Activated CD8-positive, alpha-beta T cell treated with anti-CD3 and anti-CD28 coated beads for 36 hours (primary cell): ENCODE measurements at regions not wholly inside any gene's neighbourhood (a gene's known extent, or its start where the extent isn't known, plus 50 kb on each side); places are given as distances from the start of the nearest gene placed in this dataset.
"Not testable (repeated sequence)": the region's sequence is repeated elsewhere in the genome, so short reads cannot be mapped to it uniquely, and the experiment has no call there.

Experiments used
- ATAC-seq: fragments of 200-7000 bp; cut with Tn5 transposase; one replicate; pipeline ENCODE4 v1.10.0; 2021; ENCODE audit warnings: mild to moderate bottlenecking, moderate library complexity
- CTCF ChIA-PET: fragments of 350-600 bp; sonication (Branson Sonifier 250); formaldehyde crosslinking; loops from one replicate; lab custom pipeline; 2021; ENCODE audit warnings: antibody characterized with exemption; lab: Charles Lee
- POLR2A ChIA-PET: fragments of 350-600 bp; sonication (Branson Sonifier 250); formaldehyde crosslinking; loops from one replicate; lab custom pipeline; 2021; ENCODE audit warnings: antibody characterized with exemption; lab: Charles Lee
- DNase-seq: peaks from one replicate; pipeline ENCODE4 v3.0.0-alpha.2; 2020
- H3K27ac Mint-ChIP-seq: one replicate; pipeline ENCODE4 v1.8.0; 2021; ENCODE audit warnings: mild to moderate bottlenecking, mixed read lengths
- H3K27me3 Mint-ChIP-seq: one replicate; pipeline ENCODE4 v1.8.0; 2021; ENCODE audit warnings: mixed read lengths
- H3K36me3 Mint-ChIP-seq: one replicate; pipeline ENCODE4 v1.8.0; 2021; ENCODE audit warnings: low read depth, mixed read lengths
- H3K4me1 Mint-ChIP-seq: one replicate; pipeline ENCODE4 v1.8.0; 2021; ENCODE audit warnings: low read depth, mixed read lengths
- H3K4me3 Mint-ChIP-seq: one replicate; pipeline ENCODE4 v1.8.0; 2021; ENCODE audit warnings: mild to moderate bottlenecking, moderate library complexity, mixed read lengths
- H3K9me3 Mint-ChIP-seq: one replicate; pipeline ENCODE4 v1.8.0; 2021; ENCODE audit warnings: mixed read lengths
- intact Hi-C: fragments of 100-400 bp; cut with micrococcal nuclease; formaldehyde crosslinking; loops from one replicate; pipeline ENCODE4 v1.10.0; 2022
- TF ChIP-seq, protein P1 (sequence below): fragments of 200-600 bp; IDR thresholded peaks from one replicate; pipeline ENCODE4 v1.8.0; 2022; ENCODE audit warnings: antibody characterized with exemption, mild to moderate bottlenecking

DNA sequence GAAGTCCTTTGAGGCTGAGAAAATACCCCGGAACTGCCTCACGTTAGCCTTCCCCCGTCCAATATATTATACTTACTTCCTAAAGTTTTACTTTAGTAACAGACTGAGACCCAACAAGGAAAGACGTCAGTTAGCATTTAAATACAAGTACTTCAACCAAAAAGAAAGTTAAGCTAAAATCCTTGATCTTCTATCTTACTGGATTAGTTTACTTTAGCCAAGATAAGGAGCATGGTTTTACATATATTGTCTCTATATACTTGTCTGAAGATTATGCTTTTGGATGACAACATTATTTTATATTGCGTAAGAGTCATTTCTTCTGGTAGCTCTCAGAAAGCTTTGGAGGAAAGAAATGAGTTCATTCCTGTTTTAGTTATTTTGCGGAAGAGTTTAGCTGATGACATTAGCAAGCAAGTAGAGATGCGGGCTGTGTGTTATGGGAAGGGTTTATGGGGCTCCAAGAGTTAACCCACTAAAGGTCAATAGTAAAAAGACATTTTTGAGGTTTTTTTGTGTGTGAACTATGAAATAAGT is 532.9 kb downstream of the ZNF516 start:
- ATAC-seq, result no peak
- TF ChIP-seq, protein P1, sequence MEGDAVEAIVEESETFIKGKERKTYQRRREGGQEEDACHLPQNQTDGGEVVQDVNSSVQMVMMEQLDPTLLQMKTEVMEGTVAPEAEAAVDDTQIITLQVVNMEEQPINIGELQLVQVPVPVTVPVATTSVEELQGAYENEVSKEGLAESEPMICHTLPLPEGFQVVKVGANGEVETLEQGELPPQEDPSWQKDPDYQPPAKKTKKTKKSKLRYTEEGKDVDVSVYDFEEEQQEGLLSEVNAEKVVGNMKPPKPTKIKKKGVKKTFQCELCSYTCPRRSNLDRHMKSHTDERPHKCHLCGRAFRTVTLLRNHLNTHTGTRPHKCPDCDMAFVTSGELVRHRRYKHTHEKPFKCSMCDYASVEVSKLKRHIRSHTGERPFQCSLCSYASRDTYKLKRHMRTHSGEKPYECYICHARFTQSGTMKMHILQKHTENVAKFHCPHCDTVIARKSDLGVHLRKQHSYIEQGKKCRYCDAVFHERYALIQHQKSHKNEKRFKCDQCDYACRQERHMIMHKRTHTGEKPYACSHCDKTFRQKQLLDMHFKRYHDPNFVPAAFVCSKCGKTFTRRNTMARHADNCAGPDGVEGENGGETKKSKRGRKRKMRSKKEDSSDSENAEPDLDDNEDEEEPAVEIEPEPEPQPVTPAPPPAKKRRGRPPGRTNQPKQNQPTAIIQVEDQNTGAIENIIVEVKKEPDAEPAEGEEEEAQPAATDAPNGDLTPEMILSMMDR, result no peak
- no peaks in the 10 kb centered on the region for H3K9me3 Mint-ChIP-seq
- POLR2A ChIA-PET, result no interaction called here
- DNase-seq, result no peak
- no peaks in the 10 kb centered on the region for H3K36me3 Mint-ChIP-seq
- no peak overlapping the region for H3K27ac Mint-ChIP-seq
- intact Hi-C loops, result no loop called here
- CTCF ChIA-PET, result no interaction called here
- H3K27me3 Mint-ChIP-seq, result peaks cover 1% of the 10 kb centered on the region
- no peak overlapping the region for H3K4me3 Mint-ChIP-seq
- no peaks in the 10 kb centered on the region for H3K4me1 Mint-ChIP-seq

DNA sequence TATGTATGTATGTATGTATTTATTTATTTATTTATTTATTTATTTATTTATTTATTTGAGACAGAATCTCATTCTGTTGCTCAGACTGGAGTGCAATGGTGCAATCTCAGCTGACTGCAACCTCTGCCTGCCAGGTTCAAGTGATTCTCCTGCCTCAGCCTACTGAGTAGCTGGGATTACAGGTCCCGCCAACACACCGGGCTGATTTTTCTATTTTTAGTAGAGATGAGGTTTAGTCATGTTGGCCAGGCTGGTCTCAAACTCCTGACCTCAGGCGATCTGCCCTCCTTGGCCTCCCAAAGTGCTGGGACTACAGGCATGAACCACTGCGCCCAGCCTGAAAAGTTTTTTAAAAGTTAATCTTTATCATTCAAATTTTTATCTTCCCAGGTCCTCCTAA is 532.9 kb upstream of the SMIM21 start:
- ATAC-seq, H3K27ac Mint-ChIP-seq, H3K27me3 Mint-ChIP-seq, DNase-seq, H3K4me1 Mint-ChIP-seq, H3K9me3 Mint-ChIP-seq, H3K36me3 Mint-ChIP-seq, CTCF ChIA-PET, intact Hi-C loops, H3K4me3 Mint-ChIP-seq, POLR2A ChIA-PET: not testable (repeated sequence)

DNA sequence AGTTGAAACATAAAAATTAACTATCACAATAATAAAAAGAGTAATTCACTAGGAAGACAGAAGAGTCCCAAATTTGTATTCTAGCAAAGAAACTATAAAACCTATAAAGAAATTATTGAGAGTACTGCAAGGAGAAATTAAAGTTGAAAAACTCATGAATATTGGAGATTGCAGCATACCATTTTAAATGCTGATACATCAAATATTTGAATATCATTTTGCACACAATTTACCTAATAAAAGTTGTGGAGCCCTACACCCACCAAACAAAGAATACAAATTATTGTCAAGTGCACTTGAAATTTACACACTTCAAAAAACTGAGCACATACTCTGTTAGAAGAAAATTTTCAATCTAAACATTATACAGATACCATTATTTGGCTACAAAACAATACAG is 531.6 kb upstream of the SMIM21 start:
- no peak for DNase-seq
- ChIA-PET POLR2A (no interaction called here), CTCF (no interaction called here)
- ATAC-seq, result no peak
- no peaks in the 10 kb centered on the region for H3K27me3 Mint-ChIP-seq
- no peaks in the 10 kb centered on the region for H3K36me3 Mint-ChIP-seq
- TF ChIP-seq, protein P1, result no peak
- H3K4me3 Mint-ChIP-seq, result no peak overlapping the region
- intact Hi-C loops, result no loop called here
- no peak overlapping the region for H3K27ac Mint-ChIP-seq
- H3K9me3 Mint-ChIP-seq, result no peaks in the 10 kb centered on the region
- no peaks in the 10 kb centered on the region for H3K4me1 Mint-ChIP-seq

DNA sequence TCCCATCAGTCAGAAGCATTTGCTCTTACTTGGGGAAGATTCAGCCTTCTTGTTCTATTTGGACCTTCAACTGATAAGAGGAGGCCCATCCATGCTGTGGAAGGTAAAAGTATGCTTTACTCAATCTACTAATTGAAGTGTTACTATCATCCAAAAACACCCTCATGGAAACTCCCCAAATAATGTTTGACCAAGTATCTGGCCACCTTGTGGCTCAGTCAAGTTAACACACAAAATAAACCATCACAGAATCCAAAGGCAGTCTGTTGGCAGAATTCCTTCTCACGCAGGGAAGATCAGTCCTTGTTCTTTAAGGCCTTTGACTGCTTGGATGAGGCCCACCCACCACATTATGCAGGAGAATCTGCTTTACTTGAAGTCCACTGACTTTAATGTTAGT is 531.2 kb upstream of the SMIM21 start:
- ATAC-seq (no peak), DNase-seq (no peak)
- CTCF ChIA-PET, result no interaction called here
- intact Hi-C loops, result no loop called here
- POLR2A ChIA-PET, result no interaction called here
- H3K27me3 Mint-ChIP-seq, result no peaks in the 10 kb centered on the region
- no peak overlapping the region for H3K27ac Mint-ChIP-seq
- H3K36me3 Mint-ChIP-seq, result no peaks in the 10 kb centered on the region
- no peaks in the 10 kb centered on the region for H3K9me3 Mint-ChIP-seq
- TF ChIP-seq, protein P1, result no peak
- H3K4me1 Mint-ChIP-seq, result no peaks in the 10 kb centered on the region
- no peak overlapping the region for H3K4me3 Mint-ChIP-seq

DNA sequence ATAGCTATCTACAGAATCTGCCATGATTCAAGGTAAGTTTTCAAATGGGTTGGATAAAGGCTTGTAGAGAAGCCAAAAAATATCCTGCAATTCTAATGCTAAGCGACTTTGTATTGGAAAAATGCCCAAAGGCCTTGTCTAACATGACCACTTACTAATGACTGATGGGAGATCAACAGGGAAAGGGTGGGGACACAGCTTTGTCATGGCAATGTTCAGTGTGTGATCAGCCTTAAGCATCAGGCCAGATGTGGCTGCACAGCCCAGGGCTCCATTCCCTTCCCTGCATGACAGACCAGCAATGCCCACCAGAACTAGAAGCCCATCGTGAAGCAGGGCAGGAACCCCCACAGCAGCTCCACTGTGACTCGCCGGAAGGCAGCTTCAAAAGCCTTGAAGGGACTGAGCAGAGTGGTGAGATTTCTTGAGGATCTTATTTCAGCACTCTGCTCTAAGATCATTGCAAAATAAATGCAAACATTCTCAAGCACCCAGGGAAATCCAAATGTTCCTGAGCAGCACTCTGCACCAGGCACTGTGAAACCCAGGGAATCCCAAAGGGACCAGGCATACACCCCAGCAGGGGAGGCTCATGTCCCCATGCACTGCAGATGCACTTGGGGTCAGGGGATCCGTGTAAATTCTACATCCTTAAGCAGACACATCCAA is 517.9 kb upstream of the SMIM21 start:
- TF ChIP-seq, protein P1, result no peak
- Mint-ChIP-seq H3K4me1 (no peaks in the 10 kb centered on the region), H3K9me3 (peaks cover 14% of the 10 kb centered on the region), H3K27me3 (no peaks in the 10 kb centered on the region), H3K27ac (no peak overlapping the region), H3K4me3 (no peak overlapping the region), H3K36me3 (no peaks in the 10 kb centered on the region)
- intact Hi-C loops, result no loop called here
- ChIA-PET CTCF (no interaction called here), POLR2A (interaction anchor here (0.7 kb wide), 1 partner anchor 586 kb away, joined by 3 read pairs; no protein-coding TSS in a partner anchor)
- no peak for DNase-seq
- no peak for ATAC-seq
